ENCODE measurements at regions not wholly inside any gene's neighbourhood (a gene's known extent, or its start where the extent isn't known, plus 50 kb on each side); places are given as distances from the start of the nearest gene placed in this dataset.

DNA sequence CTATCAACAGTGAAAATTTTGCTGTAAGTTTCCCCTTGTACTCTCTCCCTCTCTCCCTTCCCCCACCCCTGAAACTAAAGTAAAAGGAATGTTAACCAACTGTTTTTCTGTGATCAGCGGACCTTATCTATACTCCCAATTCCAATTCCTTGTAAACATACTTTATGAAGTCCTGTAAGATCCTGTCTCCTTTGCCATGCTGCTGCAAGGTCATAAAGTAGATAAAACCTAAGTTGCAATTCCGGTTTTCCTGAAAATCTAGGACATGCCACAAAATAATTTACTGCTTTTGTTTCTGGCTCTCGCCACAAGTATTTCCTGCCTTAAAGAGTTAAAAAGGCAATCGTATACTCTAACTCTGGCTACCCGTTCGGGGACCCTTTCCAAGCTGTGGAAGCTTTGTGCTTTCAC lies 1469.0 kb downstream of the LRRC4C start:
- TF ChIP-seq, protein P1, sequence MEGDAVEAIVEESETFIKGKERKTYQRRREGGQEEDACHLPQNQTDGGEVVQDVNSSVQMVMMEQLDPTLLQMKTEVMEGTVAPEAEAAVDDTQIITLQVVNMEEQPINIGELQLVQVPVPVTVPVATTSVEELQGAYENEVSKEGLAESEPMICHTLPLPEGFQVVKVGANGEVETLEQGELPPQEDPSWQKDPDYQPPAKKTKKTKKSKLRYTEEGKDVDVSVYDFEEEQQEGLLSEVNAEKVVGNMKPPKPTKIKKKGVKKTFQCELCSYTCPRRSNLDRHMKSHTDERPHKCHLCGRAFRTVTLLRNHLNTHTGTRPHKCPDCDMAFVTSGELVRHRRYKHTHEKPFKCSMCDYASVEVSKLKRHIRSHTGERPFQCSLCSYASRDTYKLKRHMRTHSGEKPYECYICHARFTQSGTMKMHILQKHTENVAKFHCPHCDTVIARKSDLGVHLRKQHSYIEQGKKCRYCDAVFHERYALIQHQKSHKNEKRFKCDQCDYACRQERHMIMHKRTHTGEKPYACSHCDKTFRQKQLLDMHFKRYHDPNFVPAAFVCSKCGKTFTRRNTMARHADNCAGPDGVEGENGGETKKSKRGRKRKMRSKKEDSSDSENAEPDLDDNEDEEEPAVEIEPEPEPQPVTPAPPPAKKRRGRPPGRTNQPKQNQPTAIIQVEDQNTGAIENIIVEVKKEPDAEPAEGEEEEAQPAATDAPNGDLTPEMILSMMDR (IDR thresholded peaks at IDR 0.05; ENCODE audit: unreplicated experiment): no peak
- H3K4me3 Mint-ChIP-seq: peak overlapping the region; percentile 47
- DNase-seq (ENCODE audit: low spot score in 2 of 2, unreplicated experiment in 2 of 2): no peak
- H3K27me3 Mint-ChIP-seq (ENCODE audit: low read depth): no peaks in the 10 kb centered on the region
- peaks cover 12% of the 10 kb centered on the region for H3K36me3 Mint-ChIP-seq
- H3K9me3 Mint-ChIP-seq: peaks cover 35% of the 10 kb centered on the region
- H3K4me1 Mint-ChIP-seq: peaks cover 12% of the 10 kb centered on the region
- peak overlapping the region; percentile 91 for H3K27ac Mint-ChIP-seq

DNA sequence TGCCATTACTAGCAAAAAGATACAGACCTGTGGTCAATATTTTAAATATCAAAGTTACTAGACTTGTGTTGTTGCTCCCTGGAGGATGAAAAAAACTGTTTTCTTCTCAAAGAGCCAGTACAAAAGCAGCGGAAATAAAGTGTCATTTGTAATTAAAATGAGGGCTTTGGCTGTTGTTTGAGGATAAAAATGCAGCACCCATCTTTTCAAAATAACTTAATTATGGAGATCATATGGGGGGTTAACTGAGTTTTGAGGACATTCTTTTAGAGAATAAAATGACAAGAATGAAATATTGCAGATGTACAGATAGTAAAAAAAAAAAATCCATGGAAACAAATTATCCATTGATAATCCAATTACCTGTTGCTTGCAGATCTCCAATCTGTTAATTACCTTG lies 1484.4 kb downstream of the LRRC4C start:
- TF ChIP-seq, protein P1 (IDR thresholded peaks at IDR 0.05; ENCODE audit: unreplicated experiment): no peak
- Mint-ChIP-seq H3K4me1 (peaks cover 2% of the 10 kb centered on the region), H3K27ac (no peak overlapping the region), H3K4me3 (no peak overlapping the region), H3K27me3 (ENCODE audit: low read depth) (no peaks in the 10 kb centered on the region), H3K9me3 (peaks cover 5% of the 10 kb centered on the region), H3K36me3 (no peaks in the 10 kb centered on the region)
- no peak for DNase-seq (ENCODE audit: low spot score in 2 of 2, unreplicated experiment in 2 of 2)

DNA sequence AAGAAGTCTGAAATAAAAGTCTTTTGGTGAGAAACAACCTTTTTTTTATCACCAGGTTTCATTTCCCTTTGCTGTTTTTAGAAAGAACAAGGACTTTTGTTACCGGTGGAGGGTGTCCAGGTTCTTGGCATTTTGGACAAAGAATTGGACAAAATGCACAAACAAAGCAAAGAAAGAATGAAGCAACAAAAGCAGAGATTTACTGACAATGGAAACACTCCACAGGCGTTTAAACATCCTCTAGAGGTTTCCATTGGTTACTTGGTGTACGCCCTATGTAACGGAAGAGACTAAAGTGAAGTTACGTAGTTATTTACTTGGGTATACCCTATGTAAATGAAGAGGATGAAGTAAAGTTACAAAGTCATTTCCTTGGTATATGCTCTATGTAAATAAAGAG lies 1487.0 kb downstream of the LRRC4C start:
- Mint-ChIP-seq H3K27ac (no peak overlapping the region), H3K36me3 (no peaks in the 10 kb centered on the region), H3K9me3 (peaks cover 12% of the 10 kb centered on the region), H3K4me3 (no peak overlapping the region), H3K27me3 (ENCODE audit: low read depth) (no peaks in the 10 kb centered on the region), H3K4me1 (peaks cover 2% of the 10 kb centered on the region)
- TF ChIP-seq, protein P1 (IDR thresholded peaks at IDR 0.05; ENCODE audit: unreplicated experiment): no peak
- DNase-seq (ENCODE audit: low spot score in 2 of 2, unreplicated experiment in 2 of 2): no peak

DNA sequence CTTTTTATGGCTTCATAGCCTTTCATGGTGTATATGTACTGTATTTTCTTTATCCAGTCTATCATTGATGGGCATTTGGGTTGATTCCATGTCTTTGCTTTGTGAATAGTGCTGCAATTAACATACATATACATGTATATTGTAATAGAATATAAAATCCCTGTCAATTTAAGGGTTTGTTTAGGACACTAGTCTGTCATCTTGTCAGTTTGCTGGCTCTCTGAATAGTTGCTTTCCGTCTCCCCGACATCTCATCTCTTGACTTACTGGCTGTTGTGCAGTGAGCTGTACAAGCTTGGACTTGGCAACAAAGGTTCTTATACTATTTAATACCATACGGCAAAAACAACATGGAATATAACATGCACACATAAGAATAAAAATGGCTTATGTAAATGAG lies 1487.5 kb downstream of the LRRC4C start:
- TF ChIP-seq, protein P1 (IDR thresholded peaks at IDR 0.05; ENCODE audit: unreplicated experiment): no peak
- Mint-ChIP-seq H3K4me1 (peaks cover 2% of the 10 kb centered on the region), H3K4me3 (no peak overlapping the region), H3K36me3 (no peaks in the 10 kb centered on the region), H3K9me3 (peaks cover 12% of the 10 kb centered on the region), H3K27ac (no peak overlapping the region), H3K27me3 (ENCODE audit: low read depth) (no peaks in the 10 kb centered on the region)
- DNase-seq (ENCODE audit: low spot score in 2 of 2, unreplicated experiment in 2 of 2): no peak

DNA sequence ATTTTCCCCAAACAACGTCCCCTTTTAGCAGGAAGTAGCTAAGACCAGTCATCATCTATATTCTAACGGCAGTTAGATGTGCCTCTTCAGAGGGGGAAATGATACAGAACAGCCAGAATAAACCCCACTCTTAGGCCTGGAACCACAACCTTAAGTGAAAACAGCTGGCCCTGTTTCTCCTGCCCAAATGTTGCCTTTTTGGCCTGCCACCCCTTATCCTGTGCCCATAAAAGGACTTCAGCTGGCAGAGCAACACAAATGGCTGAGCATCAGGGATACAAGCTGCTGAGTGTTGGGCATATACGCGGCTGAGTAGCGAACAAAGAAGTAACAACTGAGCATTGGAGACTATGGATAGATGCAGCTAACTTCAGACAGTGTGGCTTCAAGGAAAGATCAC lies 1491.4 kb downstream of the LRRC4C start:
- H3K4me1 Mint-ChIP-seq: no peaks in the 10 kb centered on the region
- no peak for DNase-seq (ENCODE audit: low spot score in 2 of 2, unreplicated experiment in 2 of 2)
- H3K4me3 Mint-ChIP-seq: no peak overlapping the region
- H3K36me3 Mint-ChIP-seq: no peaks in the 10 kb centered on the region
- H3K27me3 Mint-ChIP-seq (ENCODE audit: low read depth): no peaks in the 10 kb centered on the region
- TF ChIP-seq, protein P1 (IDR thresholded peaks at IDR 0.05; ENCODE audit: unreplicated experiment): no peak
- H3K9me3 Mint-ChIP-seq: peaks cover 12% of the 10 kb centered on the region
- H3K27ac Mint-ChIP-seq: no peak overlapping the region

DNA sequence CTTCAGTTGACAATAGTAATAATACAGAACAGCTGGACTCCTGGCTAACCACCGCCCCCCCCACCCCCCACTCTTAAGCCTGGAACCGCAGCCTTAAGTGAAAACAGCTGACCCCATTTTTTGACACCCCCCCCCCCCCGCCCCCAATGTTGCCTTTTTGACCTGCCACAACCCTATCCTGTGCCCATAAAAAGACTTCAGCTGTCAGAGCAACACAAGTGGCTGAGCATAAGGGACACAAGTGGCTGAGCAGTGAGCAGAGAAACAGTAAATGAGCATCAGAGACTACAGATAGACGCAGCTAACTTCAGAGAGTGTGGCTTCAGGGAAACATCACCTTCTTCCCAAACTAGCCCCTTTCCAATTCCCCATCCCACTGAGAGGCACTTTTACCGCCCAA lies 1493.8 kb downstream of the LRRC4C start:
- H3K4me3 Mint-ChIP-seq: no peak overlapping the region
- no peak for DNase-seq (ENCODE audit: low spot score in 2 of 2, unreplicated experiment in 2 of 2)
- TF ChIP-seq, protein P1 (IDR thresholded peaks at IDR 0.05; ENCODE audit: unreplicated experiment): no peak
- H3K27me3 Mint-ChIP-seq (ENCODE audit: low read depth): no peaks in the 10 kb centered on the region
- no peak overlapping the region for H3K27ac Mint-ChIP-seq
- no peaks in the 10 kb centered on the region for H3K36me3 Mint-ChIP-seq
- H3K9me3 Mint-ChIP-seq: peaks cover 12% of the 10 kb centered on the region
- H3K4me1 Mint-ChIP-seq: no peaks in the 10 kb centered on the region
